HepG2 (cell line): ENCODE measurements at regions not wholly inside any gene's neighbourhood (a gene's known extent, or its start where the extent isn't known, plus 50 kb on each side); places are given as distances from the start of the nearest gene placed in this dataset.
A peak's percentile ranks its signal among the peaks of the same experiment; 100 is the strongest.

ENCODE experiments used
- BRCA1 ChIP-seq: sonication (generic); formaldehyde crosslinking; IDR thresholded peaks from 2 replicates; pipeline ENCODE4 v1.4.0; 2020; ENCODE audit warnings: missing genetic modification reagents
- CEBPG ChIP-seq: IDR thresholded peaks from 2 replicates; pipeline ENCODE4 v1.6.1; 2016
- HOXA9 ChIP-seq: sonication (generic); formaldehyde crosslinking; IDR thresholded peaks from 2 replicates; pipeline ENCODE4 v1.8.1; 2022; ENCODE audit warnings: missing genetic modification reagents, mild to moderate bottlenecking, moderate library complexity, borderline replicate concordance
- PCBP1 ChIP-seq: fragments of 200-400 bp; formaldehyde crosslinking; IDR thresholded peaks from 2 replicates; pipeline ENCODE4 v1.6.1; 2017; ENCODE audit warnings: mild to moderate bottlenecking, low read depth, low read length, borderline replicate concordance
- TBL1XR1 ChIP-seq: fragments of 150-350 bp; IDR thresholded peaks from 2 replicates; pipeline ENCODE4 v1.6.1; 2014; ENCODE audit warnings: borderline replicate concordance, low read length; ENCODE audit not compliant: partially characterized antibody
- THAP11 ChIP-seq: IDR thresholded peaks from 2 replicates; pipeline ENCODE4 v1.6.1; 2016; ENCODE audit warnings: missing biosample characterization, missing genetic modification reagents
- ZFP1 ChIP-seq: IDR thresholded peaks from 2 replicates; pipeline ENCODE4 v1.6.1; 2016
- ZFX ChIP-seq: sonication (generic); formaldehyde crosslinking; IDR thresholded peaks from 2 replicates; pipeline ENCODE4 v1.4.0; 2020; ENCODE audit warnings: mild to moderate bottlenecking, low read depth, missing genetic modification reagents, moderate library complexity
- ZFY ChIP-seq: sonication (generic); formaldehyde crosslinking; IDR thresholded peaks from 2 replicates; pipeline ENCODE4 v1.4.0; 2020; ENCODE audit warnings: missing genetic modification reagents
- ZNF20 ChIP-seq: sonication (generic); formaldehyde crosslinking; IDR thresholded peaks from 2 replicates; pipeline ENCODE4 v1.4.0; 2020; ENCODE audit warnings: mild to moderate bottlenecking, moderate library complexity, missing genetic modification reagents
- ZNF331 ChIP-seq: sonication (generic); formaldehyde crosslinking; IDR thresholded peaks from 2 replicates; pipeline ENCODE4 v1.4.0; 2020; ENCODE audit warnings: missing genetic modification reagents
- ZUFSP ChIP-seq: sonication (generic); formaldehyde crosslinking; IDR thresholded peaks from 2 replicates; pipeline ENCODE4 v1.9.0; 2021; ENCODE audit warnings: missing genetic modification reagents, mild to moderate bottlenecking, borderline replicate concordance
- TF ChIP-seq, protein P1 (sequence below): sonication (generic); formaldehyde crosslinking; IDR thresholded peaks from 2 replicates; pipeline ENCODE4 v1.4.0; 2020; ENCODE audit warnings: mild to moderate bottlenecking, missing genetic modification reagents, borderline replicate concordance
- TF ChIP-seq, protein P2 (sequence below): fragments of 450-650 bp; IDR thresholded peaks from 2 replicates; pipeline ENCODE4 v1.6.1; 2016
- TF ChIP-seq, protein P3 (sequence below): sonication (generic); formaldehyde crosslinking; conservative IDR thresholded peaks from 2 replicates; pipeline ENCODE4 v1.8.0; 2022; ENCODE audit warnings: missing genetic modification reagents
- TF ChIP-seq, protein P4 (sequence below): sonication (generic); formaldehyde crosslinking; IDR thresholded peaks from 2 replicates; pipeline ENCODE4 v1.8.1; 2022; ENCODE audit warnings: mild to moderate bottlenecking, missing genetic modification reagents
- TF ChIP-seq, protein P5 (sequence below): sonication (generic); formaldehyde crosslinking; IDR thresholded peaks from 2 replicates; pipeline ENCODE4 v1.4.0; 2020; ENCODE audit warnings: missing genetic modification reagents

DNA sequence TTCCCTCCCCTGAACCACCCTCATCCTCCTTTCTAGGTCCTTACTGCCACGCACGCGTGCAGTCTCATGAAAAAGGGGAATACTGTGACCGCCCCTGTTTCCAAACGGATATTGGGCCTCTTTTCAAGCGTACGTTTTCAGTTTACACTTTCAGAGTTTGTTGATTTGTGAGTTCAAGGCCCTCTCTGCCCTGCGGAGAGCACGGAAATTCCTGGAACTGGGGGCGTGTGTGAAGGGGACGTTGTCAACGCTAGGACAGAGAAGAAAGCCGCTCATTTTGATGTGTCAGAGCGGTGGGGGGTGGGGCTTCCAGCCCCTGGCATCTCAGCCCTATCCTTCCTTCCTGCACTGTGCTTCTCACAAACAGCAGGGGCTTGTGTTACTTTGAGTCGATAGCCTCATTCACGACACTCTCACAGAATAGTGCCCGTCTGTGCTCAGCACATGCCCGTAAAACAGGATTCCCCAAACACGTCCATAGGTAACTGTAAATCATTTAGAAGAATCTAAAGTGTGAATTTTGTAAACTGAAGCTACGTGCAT, 137.6 kb upstream of the PEG3 start (continued):
- no peak for TF ChIP-seq ZNF20 (CRISPR knock-in tag)
- peak; percentile 82 for TF ChIP-seq ZFX (CRISPR knock-in tag)
- TF ChIP-seq THAP11 (CRISPR knock-in tag), result peak; percentile 77
- peak; percentile 16 for TF ChIP-seq TBL1XR1
- no peak for TF ChIP-seq BRCA1 (CRISPR knock-in tag)
- TF ChIP-seq ZFY (CRISPR knock-in tag), result peak; percentile 66; the same call in 1 of the 2 replicates
- TF ChIP-seq PCBP1, result no peak
- TF ChIP-seq, protein P1, sequence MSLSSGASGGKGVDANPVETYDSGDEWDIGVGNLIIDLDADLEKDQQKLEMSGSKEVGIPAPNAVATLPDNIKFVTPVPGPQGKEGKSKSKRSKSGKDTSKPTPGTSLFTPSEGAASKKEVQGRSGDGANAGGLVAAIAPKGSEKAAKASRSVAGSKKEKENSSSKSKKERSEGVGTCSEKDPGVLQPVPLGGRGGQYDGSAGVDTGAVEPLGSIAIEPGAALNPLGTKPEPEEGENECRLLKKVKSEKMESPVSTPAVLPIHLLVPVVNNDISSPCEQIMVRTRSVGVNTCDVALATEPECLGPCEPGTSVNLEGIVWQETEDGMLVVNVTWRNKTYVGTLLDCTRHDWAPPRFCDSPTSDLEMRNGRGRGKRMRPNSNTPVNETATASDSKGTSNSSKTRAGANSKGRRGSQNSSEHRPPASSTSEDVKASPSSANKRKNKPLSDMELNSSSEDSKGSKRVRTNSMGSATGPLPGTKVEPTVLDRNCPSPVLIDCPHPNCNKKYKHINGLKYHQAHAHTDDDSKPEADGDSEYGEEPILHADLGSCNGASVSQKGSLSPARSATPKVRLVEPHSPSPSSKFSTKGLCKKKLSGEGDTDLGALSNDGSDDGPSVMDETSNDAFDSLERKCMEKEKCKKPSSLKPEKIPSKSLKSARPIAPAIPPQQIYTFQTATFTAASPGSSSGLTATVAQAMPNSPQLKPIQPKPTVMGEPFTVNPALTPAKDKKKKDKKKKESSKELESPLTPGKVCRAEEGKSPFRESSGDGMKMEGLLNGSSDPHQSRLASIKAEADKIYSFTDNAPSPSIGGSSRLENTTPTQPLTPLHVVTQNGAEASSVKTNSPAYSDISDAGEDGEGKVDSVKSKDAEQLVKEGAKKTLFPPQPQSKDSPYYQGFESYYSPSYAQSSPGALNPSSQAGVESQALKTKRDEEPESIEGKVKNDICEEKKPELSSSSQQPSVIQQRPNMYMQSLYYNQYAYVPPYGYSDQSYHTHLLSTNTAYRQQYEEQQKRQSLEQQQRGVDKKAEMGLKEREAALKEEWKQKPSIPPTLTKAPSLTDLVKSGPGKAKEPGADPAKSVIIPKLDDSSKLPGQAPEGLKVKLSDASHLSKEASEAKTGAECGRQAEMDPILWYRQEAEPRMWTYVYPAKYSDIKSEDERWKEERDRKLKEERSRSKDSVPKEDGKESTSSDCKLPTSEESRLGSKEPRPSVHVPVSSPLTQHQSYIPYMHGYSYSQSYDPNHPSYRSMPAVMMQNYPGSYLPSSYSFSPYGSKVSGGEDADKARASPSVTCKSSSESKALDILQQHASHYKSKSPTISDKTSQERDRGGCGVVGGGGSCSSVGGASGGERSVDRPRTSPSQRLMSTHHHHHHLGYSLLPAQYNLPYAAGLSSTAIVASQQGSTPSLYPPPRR (CRISPR knock-in tag), result peak; percentile 89
- TF ChIP-seq ZNF331 (CRISPR knock-in tag), result peak; percentile 88
- TF ChIP-seq, protein P2, sequence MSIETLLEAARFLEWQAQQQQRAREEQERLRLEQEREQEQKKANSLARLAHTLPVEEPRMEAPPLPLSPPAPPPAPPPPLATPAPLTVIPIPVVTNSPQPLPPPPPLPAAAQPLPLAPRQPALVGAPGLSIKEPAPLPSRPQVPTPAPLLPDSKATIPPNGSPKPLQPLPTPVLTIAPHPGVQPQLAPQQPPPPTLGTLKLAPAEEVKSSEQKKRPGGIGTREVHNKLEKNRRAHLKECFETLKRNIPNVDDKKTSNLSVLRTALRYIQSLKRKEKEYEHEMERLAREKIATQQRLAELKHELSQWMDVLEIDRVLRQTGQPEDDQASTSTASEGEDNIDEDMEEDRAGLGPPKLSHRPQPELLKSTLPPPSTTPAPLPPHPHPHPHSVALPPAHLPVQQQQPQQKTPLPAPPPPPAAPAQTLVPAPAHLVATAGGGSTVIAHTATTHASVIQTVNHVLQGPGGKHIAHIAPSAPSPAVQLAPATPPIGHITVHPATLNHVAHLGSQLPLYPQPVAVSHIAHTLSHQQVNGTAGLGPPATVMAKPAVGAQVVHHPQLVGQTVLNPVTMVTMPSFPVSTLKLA, result 0 out of 2 replicates have a peak, but pooled peaks have one; percentile 4
- TF ChIP-seq ZUFSP, result no peak
- peak; percentile 70 for TF ChIP-seq CEBPG (CRISPR knock-in tag)
- TF ChIP-seq, protein P3, sequence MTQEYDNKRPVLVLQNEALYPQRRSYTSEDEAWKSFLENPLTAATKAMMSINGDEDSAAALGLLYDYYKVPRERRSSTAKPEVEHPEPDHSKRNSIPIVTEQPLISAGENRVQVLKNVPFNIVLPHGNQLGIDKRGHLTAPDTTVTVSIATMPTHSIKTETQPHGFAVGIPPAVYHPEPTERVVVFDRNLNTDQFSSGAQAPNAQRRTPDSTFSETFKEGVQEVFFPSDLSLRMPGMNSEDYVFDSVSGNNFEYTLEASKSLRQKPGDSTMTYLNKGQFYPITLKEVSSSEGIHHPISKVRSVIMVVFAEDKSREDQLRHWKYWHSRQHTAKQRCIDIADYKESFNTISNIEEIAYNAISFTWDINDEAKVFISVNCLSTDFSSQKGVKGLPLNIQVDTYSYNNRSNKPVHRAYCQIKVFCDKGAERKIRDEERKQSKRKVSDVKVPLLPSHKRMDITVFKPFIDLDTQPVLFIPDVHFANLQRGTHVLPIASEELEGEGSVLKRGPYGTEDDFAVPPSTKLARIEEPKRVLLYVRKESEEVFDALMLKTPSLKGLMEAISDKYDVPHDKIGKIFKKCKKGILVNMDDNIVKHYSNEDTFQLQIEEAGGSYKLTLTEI (CRISPR knock-in tag), result no peak
- TF ChIP-seq, protein P4, sequence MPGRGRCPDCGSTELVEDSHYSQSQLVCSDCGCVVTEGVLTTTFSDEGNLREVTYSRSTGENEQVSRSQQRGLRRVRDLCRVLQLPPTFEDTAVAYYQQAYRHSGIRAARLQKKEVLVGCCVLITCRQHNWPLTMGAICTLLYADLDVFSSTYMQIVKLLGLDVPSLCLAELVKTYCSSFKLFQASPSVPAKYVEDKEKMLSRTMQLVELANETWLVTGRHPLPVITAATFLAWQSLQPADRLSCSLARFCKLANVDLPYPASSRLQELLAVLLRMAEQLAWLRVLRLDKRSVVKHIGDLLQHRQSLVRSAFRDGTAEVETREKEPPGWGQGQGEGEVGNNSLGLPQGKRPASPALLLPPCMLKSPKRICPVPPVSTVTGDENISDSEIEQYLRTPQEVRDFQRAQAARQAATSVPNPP (CRISPR knock-in tag), result peak; percentile 76; the same call in 1 of the 2 replicates
- TF ChIP-seq HOXA9, result no peak
- TF ChIP-seq, protein P5, sequence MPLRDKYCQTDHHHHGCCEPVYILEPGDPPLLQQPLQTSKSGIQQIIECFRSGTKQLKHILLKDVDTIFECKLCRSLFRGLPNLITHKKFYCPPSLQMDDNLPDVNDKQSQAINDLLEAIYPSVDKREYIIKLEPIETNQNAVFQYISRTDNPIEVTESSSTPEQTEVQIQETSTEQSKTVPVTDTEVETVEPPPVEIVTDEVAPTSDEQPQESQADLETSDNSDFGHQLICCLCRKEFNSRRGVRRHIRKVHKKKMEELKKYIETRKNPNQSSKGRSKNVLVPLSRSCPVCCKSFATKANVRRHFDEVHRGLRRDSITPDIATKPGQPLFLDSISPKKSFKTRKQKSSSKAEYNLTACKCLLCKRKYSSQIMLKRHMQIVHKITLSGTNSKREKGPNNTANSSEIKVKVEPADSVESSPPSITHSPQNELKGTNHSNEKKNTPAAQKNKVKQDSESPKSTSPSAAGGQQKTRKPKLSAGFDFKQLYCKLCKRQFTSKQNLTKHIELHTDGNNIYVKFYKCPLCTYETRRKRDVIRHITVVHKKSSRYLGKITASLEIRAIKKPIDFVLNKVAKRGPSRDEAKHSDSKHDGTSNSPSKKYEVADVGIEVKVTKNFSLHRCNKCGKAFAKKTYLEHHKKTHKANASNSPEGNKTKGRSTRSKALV, result peak; percentile 65; the same call in 1 of the 2 replicates
- TF ChIP-seq ZFP1 (CRISPR knock-in tag), result peak; percentile 21; the same call in 1 of the 2 replicates
